ENCODE measurements at regions not wholly inside any gene's neighbourhood (a gene's known extent, or its start where the extent isn't known, plus 50 kb on each side); places are given as distances from the start of the nearest gene placed in this dataset.

GRCh38 chr9:135301271-135302263 lies 178.0 kb upstream of the PPP1R26 start:
- Histone ChIP-seq H3K9me3 (no peaks in the 10 kb centered on the region), H3K27me3 (peaks cover 72% of the 10 kb centered on the region)
- 48 to 67% methylated on average over 1 to 12 of the region's 40 CpGs for WGBS, 2 donors (ENCODE audit: low coverage in 1 of 2)

DNA sequence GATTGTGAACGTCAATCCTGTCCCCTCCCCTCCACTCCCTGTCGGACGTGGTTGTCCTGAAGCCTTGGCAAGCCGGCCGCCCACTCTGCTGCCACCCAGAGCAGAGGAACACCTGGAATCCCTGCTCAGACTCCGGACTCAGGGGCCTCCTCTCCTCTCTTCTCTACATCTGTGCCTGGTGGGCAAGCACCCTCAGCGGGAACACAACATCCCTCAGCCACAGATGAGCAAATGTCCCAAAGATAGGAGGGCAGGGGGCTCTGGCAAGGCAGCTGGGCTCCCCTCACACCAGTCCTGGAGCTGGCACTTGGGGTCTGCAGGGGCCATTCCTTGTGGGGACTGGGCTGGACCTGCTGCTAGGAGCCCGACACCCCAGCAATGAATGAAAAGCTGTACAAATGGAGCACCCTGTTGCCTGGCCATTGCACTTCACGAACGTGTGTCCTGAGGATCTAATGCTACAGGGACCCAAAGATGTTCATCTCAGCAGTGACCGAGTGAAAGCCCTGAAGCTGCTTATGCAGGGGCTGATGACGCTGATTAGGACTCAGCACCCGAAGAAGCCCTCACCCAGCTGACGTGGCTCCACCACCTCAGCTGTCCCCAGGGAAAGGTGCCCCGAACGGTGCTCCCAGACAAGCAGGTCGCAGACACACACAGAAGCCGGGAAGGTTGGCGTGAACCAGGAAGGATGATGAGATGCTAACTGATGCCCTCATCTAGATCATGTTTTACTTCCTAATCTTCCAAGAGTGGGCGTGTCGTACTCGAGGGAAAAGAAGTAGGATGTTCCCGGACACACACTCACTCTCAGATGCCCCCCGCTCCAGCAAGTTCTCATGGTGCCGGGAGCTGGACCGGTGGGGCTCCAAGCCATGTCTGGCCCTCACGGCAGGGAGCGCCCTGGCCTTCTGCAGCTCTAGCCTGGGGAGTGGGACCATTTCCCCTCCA lies 177.0 kb upstream of the PPP1R26 start:
- Histone ChIP-seq H3K36me3 (no peaks in the 10 kb centered on the region), H3K27ac (no peak overlapping the region), H3K27me3 (peaks cover 66% of the 10 kb centered on the region), H3K4me3 (no peak overlapping the region), H3K9me3 (no peaks in the 10 kb centered on the region), H3K4me1 (no peaks in the 10 kb centered on the region)
- no peak for ATAC-seq
- TF ChIP-seq, protein P1, sequence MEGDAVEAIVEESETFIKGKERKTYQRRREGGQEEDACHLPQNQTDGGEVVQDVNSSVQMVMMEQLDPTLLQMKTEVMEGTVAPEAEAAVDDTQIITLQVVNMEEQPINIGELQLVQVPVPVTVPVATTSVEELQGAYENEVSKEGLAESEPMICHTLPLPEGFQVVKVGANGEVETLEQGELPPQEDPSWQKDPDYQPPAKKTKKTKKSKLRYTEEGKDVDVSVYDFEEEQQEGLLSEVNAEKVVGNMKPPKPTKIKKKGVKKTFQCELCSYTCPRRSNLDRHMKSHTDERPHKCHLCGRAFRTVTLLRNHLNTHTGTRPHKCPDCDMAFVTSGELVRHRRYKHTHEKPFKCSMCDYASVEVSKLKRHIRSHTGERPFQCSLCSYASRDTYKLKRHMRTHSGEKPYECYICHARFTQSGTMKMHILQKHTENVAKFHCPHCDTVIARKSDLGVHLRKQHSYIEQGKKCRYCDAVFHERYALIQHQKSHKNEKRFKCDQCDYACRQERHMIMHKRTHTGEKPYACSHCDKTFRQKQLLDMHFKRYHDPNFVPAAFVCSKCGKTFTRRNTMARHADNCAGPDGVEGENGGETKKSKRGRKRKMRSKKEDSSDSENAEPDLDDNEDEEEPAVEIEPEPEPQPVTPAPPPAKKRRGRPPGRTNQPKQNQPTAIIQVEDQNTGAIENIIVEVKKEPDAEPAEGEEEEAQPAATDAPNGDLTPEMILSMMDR (IDR thresholded peaks at IDR 0.05): no peak
- TF ChIP-seq POLR2A (IDR thresholded peaks at IDR 0.05) (no peak), EP300 (IDR thresholded peaks at IDR 0.05) (no peak), POLR2AphosphoS5 (IDR thresholded peaks at IDR 0.05) (no peak)
- 80 to 93% methylated on average over 3 to 11 of the region's 28 CpGs for WGBS, 2 donors (ENCODE audit: low coverage in 1 of 2)

More at GRCh38 chr9:135301271-135302263, 178.0 kb upstream of the PPP1R26 start:
- Histone ChIP-seq H3K4me3 (no peak overlapping the region), H3K27ac (no peak overlapping the region), H3K36me3 (no peaks in the 10 kb centered on the region), H3K4me1 (no peaks in the 10 kb centered on the region)
- TF ChIP-seq POLR2A (IDR thresholded peaks at IDR 0.05) (no peak), POLR2AphosphoS5 (IDR thresholded peaks at IDR 0.05) (no peak)
- ATAC-seq: no peak

DNA sequence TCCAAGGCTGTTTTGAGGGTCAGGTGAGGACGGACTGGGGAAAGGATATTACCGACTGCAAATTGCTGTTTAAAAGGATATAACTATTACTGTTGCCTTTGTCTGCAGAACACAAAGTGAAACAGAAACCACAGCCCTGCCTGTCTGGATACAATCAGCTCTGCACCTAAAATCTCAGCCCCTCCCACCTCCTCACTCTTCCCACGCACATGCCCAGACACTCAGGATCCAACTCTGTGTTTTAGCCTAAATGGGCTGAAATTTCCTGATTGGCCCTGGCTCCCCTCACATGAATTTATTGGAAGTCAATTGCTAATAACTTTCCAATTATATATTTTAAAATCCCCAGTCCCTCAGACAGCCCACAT lies 176.3 kb upstream of the PPP1R26 start:
- H3K27me3 ChIP-seq: peaks cover 69% of the 10 kb centered on the region
- no peak overlapping the region for H3K4me3 ChIP-seq
- 25 to 33% methylated on average over 2 to 3 of the region's 3 CpGs for WGBS, 2 donors (ENCODE audit: low coverage in 1 of 2)
- H3K36me3 ChIP-seq: no peaks in the 10 kb centered on the region
- TF ChIP-seq, protein P1 (IDR thresholded peaks at IDR 0.05): no peak
- no peak for TF ChIP-seq EP300 (IDR thresholded peaks at IDR 0.05)
- no peak for TF ChIP-seq POLR2A (IDR thresholded peaks at IDR 0.05)
- no peak for TF ChIP-seq POLR2AphosphoS5 (IDR thresholded peaks at IDR 0.05)
- no peaks in the 10 kb centered on the region for H3K4me1 ChIP-seq
- H3K27ac ChIP-seq: no peak overlapping the region
- ATAC-seq: no peak
- no peaks in the 10 kb centered on the region for H3K9me3 ChIP-seq

DNA sequence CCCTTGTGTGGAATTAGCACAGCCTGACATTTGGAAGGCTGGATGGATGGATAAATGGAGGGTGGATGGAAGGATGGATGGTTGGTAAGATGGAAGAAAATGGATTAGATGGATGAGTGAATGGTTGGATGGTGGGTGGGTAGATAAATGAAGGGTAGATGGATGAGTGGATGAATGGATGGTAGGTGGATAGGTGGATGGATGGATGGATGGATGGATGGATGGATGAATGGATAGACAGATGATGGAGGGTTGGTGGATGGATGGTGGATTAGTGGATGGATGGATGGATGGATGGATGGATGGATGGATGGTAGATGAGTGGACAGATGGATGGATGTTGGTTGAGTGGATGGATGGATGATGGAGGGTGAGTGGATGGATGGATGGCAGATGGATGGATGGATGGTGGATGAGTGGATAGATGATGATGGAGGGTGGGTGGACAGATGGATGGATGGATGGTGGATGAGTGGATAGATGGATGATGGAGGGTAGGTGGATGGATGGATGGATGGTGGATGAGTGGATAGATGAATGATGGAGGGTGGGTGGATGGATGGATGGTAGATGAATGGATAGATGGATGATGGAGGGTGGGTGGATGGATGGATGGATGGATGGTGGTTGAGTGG lies 175.6 kb upstream of the PPP1R26 start:
- ATAC-seq: no peak
- H3K4me1 ChIP-seq: no peaks in the 10 kb centered on the region
- H3K27me3 ChIP-seq: peaks cover 71% of the 10 kb centered on the region
- no peak overlapping the region for H3K27ac ChIP-seq
- H3K36me3 ChIP-seq: no peaks in the 10 kb centered on the region
- H3K9me3 ChIP-seq: no peaks in the 10 kb centered on the region
- TF ChIP-seq, protein P1 (IDR thresholded peaks at IDR 0.05): no peak
- no peak for TF ChIP-seq POLR2AphosphoS5 (IDR thresholded peaks at IDR 0.05)
- no peak for TF ChIP-seq POLR2A (IDR thresholded peaks at IDR 0.05)
- TF ChIP-seq EP300 (IDR thresholded peaks at IDR 0.05): no peak
- no peak overlapping the region for H3K4me3 ChIP-seq

DNA sequence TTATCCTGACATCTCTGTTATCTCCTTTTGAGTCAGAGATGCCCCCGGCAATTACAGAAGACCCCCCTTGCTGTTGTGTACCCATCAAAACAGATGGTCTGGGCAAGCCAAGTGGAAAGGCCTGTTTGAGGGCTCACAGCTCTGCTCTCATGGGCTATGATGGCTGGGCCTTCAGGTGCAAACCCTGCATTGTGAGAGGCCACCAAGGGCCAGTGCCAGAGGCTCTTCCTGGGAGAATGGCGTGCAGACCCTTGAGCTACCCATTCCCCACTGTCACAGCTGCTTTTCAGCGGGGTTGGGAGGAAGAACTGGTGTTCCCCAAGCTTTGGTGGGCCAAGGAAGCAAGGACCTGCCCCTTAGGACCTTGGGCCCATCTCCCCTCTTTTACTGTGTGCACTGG lies 174.7 kb upstream of the PPP1R26 start:
- no peak for ATAC-seq
- WGBS, 2 donors (ENCODE audit: low coverage in 1 of 2): 33% methylated on average over 1 of the region's 3 CpGs; no CpG with 5 or more reads in 1 of the 2 donors
- no peak overlapping the region for H3K4me3 ChIP-seq
- no peak overlapping the region for H3K27ac ChIP-seq
- H3K27me3 ChIP-seq: peaks cover 71% of the 10 kb centered on the region
- no peaks in the 10 kb centered on the region for H3K4me1 ChIP-seq
- TF ChIP-seq, protein P1 (IDR thresholded peaks at IDR 0.05): no peak
- TF ChIP-seq EP300 (IDR thresholded peaks at IDR 0.05) (no peak), POLR2AphosphoS5 (IDR thresholded peaks at IDR 0.05) (no peak), POLR2A (IDR thresholded peaks at IDR 0.05) (no peak)
- no peaks in the 10 kb centered on the region for H3K36me3 ChIP-seq
- H3K9me3 ChIP-seq: no peaks in the 10 kb centered on the region
